GM12878 (cell line): ENCODE measurements at regions not wholly inside any gene's neighbourhood (a gene's known extent, or its start where the extent isn't known, plus 50 kb on each side); places are given as distances from the start of the nearest gene placed in this dataset.

Source experiments
- ATAC-seq: fragments of 200-7000 bp; cut with Tn5 transposase; 3 replicates; pipeline ENCODE4 v1.9.1; 2020; ENCODE audit warnings: mild to moderate bottlenecking, moderate library complexity
- BruUV-seq: library from RNA; stranded (reverse); fragments of 400-500 nt; replicated peaks from 2 replicates; lab custom pipeline; 2021; lab: Mats Ljungman, UMichigan
- CTCF ChIA-PET: fragments of 300-600 bp; sonication (Branson Sonifier 250); formaldehyde crosslinking; extraction: SDS; loops from one replicate; lab custom pipeline; 2021; ENCODE audit warnings: inconsistent platforms; lab: Yijun Ruan, JAX
- POLR2A ChIA-PET: fragments of 350-600 bp; formaldehyde crosslinking; extraction: SDS; loops from one replicate; lab custom pipeline; 2021; ENCODE audit warnings: inconsistent platforms; lab: Charles Lee
- RAD21 ChIA-PET: fragments of 300-600 bp; sonication (Branson Sonifier 250); formaldehyde crosslinking; loops from one replicate; lab custom pipeline; 2023; ENCODE audit warnings: antibody characterized with exemption; ENCODE audit not compliant: unreplicated experiment; lab: Charles Lee
- SMC1A ChIA-PET: fragments of 300-600 bp; sonication (Branson Sonifier 250); formaldehyde crosslinking; loops from one replicate; lab custom pipeline; 2023; ENCODE audit not compliant: unreplicated experiment, uncharacterized antibody; lab: Charles Lee
- DNase-seq: peaks from one replicate; pipeline ENCODE4 v3.0.0-alpha.2; 2011; ENCODE audit warnings: low read depth, low spot score
- FAIRE-seq: peaks from 3 replicates; lab custom pipeline; 2011; peaks lifted over from hg19 to GRCh38; lab: Jason Lieb, UNC
- H2AFZ ChIP-seq: 2 replicates; pipeline ENCODE4 v1.6.0; 2011; ENCODE audit warnings: low read depth, low read length, control low read depth; ENCODE audit not compliant: control insufficient read depth
- H3K27ac ChIP-seq: 2 replicates; pipeline ENCODE4 v1.5.1; 2011; ENCODE audit warnings: control low read depth; ENCODE audit not compliant: control insufficient read depth, insufficient read depth
- H3K27me3 ChIP-seq, 2 experiments: replicated peaks in 1 of 2; 2 replicates each; pipeline versions ENCODE4 v1.6.0 to v1.6.1; 2011; ENCODE audit warnings: low read length in 1 of 2; ENCODE audit not compliant: control insufficient read depth in 2 of 2, insufficient read depth in 2 of 2
- H3K36me3 ChIP-seq, 2 experiments: 2 replicates each; pipeline ENCODE4 v1.5.1; 2011; ENCODE audit warnings: low read length in 1 of 2; ENCODE audit not compliant: control insufficient read depth in 2 of 2, insufficient read depth in 2 of 2
- H3K4me1 ChIP-seq: 2 replicates; pipeline ENCODE4 v1.6.1; 2011; ENCODE audit warnings: mild to moderate bottlenecking, low read length, moderate library complexity, mixed read lengths; ENCODE audit not compliant: control insufficient read depth, insufficient read depth
- H3K4me2 ChIP-seq: 2 replicates; pipeline ENCODE4 v1.6.0; 2011; ENCODE audit warnings: control low read depth; ENCODE audit not compliant: control insufficient read depth, insufficient read depth
- H3K4me3 ChIP-seq: fragments of 200-600 bp; sonication (generic); 2 replicates; pipeline ENCODE4 v1.5.1; 2016
- H3K79me2 ChIP-seq: 2 replicates; pipeline ENCODE4 v1.6.0; 2011; ENCODE audit warnings: low read length; ENCODE audit not compliant: control insufficient read depth, insufficient read depth
- H3K9ac ChIP-seq: 2 replicates; pipeline ENCODE4 v1.8.0; 2011; ENCODE audit warnings: low read length, control low read depth, mixed read lengths; ENCODE audit not compliant: control insufficient read depth, insufficient read depth
- H3K9me3 ChIP-seq: replicated peaks from 3 replicates; pipeline ENCODE4 v1.5.1; 2011; ENCODE audit warnings: mild to moderate bottlenecking, low read length; ENCODE audit not compliant: control insufficient read depth, insufficient read depth
- H4K20me1 ChIP-seq: 2 replicates; pipeline ENCODE4 v1.6.0; 2011; ENCODE audit not compliant: control insufficient read depth, insufficient read depth
- EGR1 ChIP-seq, 2 experiments: IDR thresholded peaks; 1 replicate in 1 of 2; 2 replicates in 1 of 2; pipeline ENCODE4 v1.6.1; 2011 to 2012; ENCODE audit warnings: low read depth in 2 of 2, low read length in 2 of 2, borderline replicate concordance in 1 of 2, mild to moderate bottlenecking in 1 of 2, moderate library complexity in 1 of 2
- KAT2A ChIP-seq: conservative IDR thresholded peaks from 2 replicates; pipeline ENCODE4 v1.6.1; 2011; ENCODE audit warnings: low read depth, low read length; ENCODE audit not compliant: control insufficient read depth
- MTA2 ChIP-seq: fragments of 450-650 bp; IDR thresholded peaks from 2 replicates; pipeline ENCODE4 v1.6.1; 2016; ENCODE audit warnings: low read depth, mild to moderate bottlenecking, moderate library complexity
- MXI1 ChIP-seq: fragments of 150-350 bp; IDR thresholded peaks from 2 replicates; pipeline ENCODE4 v1.6.1; 2011; ENCODE audit warnings: low read depth, mild to moderate bottlenecking, inconsistent platforms, low read length, improper control_type of control experiment
- MYC ChIP-seq: IDR thresholded peaks from 2 replicates; pipeline ENCODE4 v1.6.1; 2011; ENCODE audit warnings: mild to moderate bottlenecking, low read length, moderate library complexity, inconsistent platforms; ENCODE audit not compliant: insufficient read depth, insufficient replicate concordance, insufficient read length, severe bottlenecking
- NFIC ChIP-seq: IDR thresholded peaks from 2 replicates; pipeline ENCODE4 v1.6.1; 2012; ENCODE audit warnings: low read depth, mild to moderate bottlenecking, inconsistent platforms, low read length, moderate library complexity
- RUNX3 ChIP-seq: IDR thresholded peaks from 2 replicates; pipeline ENCODE4 v1.6.1; 2012; ENCODE audit warnings: low read length, inconsistent platforms
- STAT3 ChIP-seq: IDR thresholded peaks from 2 replicates; pipeline ENCODE4 v1.6.1; 2011; ENCODE audit warnings: low read depth, low read length, improper control_type of control experiment
- TCF7 ChIP-seq: IDR thresholded peaks from 2 replicates; pipeline ENCODE4 v1.6.1; 2014; ENCODE audit warnings: antibody characterized with exemption, borderline replicate concordance
- ZNF384 ChIP-seq: IDR thresholded peaks from 2 replicates; pipeline ENCODE4 v1.6.1; 2012; ENCODE audit warnings: low read depth, mild to moderate bottlenecking, low read length, improper control_type of control experiment, borderline replicate concordance
- ZZZ3 ChIP-seq: IDR thresholded peaks from 2 replicates; pipeline ENCODE4 v1.6.1; 2011; ENCODE audit warnings: low read depth; ENCODE audit not compliant: control insufficient read depth, insufficient read length
- WGBS: methylation state at CpG from one replicate; pipeline ENCODE4 v1.1.6; 2016; ENCODE audit warnings: low lambda C conversion rate; ENCODE audit not compliant: insufficient replicate concordance, insufficient coverage; ENCODE audit errors: missing lambda C conversion rate; 5-methylcytosine and 5-hydroxymethylcytosine counted together
- in situ Hi-C: fragments of 300-500 bp; cut with MboI; formaldehyde crosslinking; loops from 9 replicates; pipeline ENCODE4 v1.14.3; 2018; ENCODE audit warnings: mixed read lengths
- intact Hi-C: fragments of 100-400 bp; cut with micrococcal nuclease; formaldehyde crosslinking; loops from one replicate; pipeline ENCODE4 v1.14.2; 2022; ENCODE audit not compliant: unreplicated experiment
- TF ChIP-seq, protein P1 (sequence below): fragments of 450-650 bp; IDR thresholded peaks from 2 replicates; pipeline ENCODE4 v1.6.1; 2017; ENCODE audit warnings: mild to moderate bottlenecking, moderate library complexity
- TF ChIP-seq, protein P2 (sequence below): fragments of 450-650 bp; IDR thresholded peaks from 2 replicates; pipeline ENCODE4 v1.6.1; 2017; ENCODE audit warnings: mild to moderate bottlenecking, low read depth, inconsistent platforms; ENCODE audit not compliant: poor library complexity, severe bottlenecking
- TF ChIP-seq, protein P3 (sequence below): IDR thresholded peaks from 2 replicates; pipeline ENCODE4 v1.6.1; 2012; ENCODE audit warnings: low read depth, low read length, improper control_type of control experiment

DNA sequence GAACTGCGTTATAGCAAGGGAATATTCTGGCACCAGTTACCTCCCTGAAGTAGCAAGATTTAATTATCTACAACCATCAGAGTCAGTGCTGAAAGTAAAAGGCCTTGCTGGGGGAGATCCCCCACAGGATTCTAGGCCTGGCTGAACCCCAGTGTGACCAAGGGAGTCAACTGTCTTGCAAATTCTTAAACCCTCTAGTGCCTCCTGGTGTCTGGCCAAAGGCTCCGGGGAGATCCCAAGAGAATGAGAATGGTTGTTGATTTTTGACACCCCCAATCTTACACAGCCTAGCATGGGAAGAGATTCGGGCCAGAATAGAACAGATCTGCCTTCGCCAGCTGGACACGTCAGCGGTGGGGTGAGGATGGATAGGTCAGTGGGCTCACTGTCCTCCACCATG, 179.4 kb downstream of the ERMARD start:
- Histone ChIP-seq H3K36me3 (no peaks in the 10 kb centered on the region), H3K79me2 (no peaks in the 10 kb centered on the region), H3K27me3 (no peaks in the 10 kb centered on the region), H2AFZ (no peak overlapping the region), H3K27ac (no peak overlapping the region), H3K4me1 (no peaks in the 10 kb centered on the region), H3K4me2 (no peak overlapping the region), H4K20me1 (no peaks in the 10 kb centered on the region), H3K9me3 (no peaks in the 10 kb centered on the region; the same call in 2 of the 3 replicates), H3K4me3 (no peak overlapping the region), H3K9ac (no peak overlapping the region)
- WGBS: 74% methylated on average over 6 of the region's 6 CpGs
- ChIA-PET SMC1A (no interaction called here), CTCF (no interaction called here), POLR2A (no interaction called here), RAD21 (no interaction called here)
- DNase-seq (no peak), ATAC-seq (no peak), FAIRE-seq (no peak)
- no TSS peak for BruUV-seq
- in situ Hi-C loops: no loop called here
- intact Hi-C loops: no loop called here
- TF ChIP-seq MXI1: no peak
- no peak for TF ChIP-seq EGR1 (IDR thresholded peaks at IDR 0.05; ENCODE audit: borderline replicate concordance in 1 of 2, low read depth in 2 of 2, low read length in 2 of 2)
- TF ChIP-seq ZNF384: no peak
- TF ChIP-seq, protein P1, sequence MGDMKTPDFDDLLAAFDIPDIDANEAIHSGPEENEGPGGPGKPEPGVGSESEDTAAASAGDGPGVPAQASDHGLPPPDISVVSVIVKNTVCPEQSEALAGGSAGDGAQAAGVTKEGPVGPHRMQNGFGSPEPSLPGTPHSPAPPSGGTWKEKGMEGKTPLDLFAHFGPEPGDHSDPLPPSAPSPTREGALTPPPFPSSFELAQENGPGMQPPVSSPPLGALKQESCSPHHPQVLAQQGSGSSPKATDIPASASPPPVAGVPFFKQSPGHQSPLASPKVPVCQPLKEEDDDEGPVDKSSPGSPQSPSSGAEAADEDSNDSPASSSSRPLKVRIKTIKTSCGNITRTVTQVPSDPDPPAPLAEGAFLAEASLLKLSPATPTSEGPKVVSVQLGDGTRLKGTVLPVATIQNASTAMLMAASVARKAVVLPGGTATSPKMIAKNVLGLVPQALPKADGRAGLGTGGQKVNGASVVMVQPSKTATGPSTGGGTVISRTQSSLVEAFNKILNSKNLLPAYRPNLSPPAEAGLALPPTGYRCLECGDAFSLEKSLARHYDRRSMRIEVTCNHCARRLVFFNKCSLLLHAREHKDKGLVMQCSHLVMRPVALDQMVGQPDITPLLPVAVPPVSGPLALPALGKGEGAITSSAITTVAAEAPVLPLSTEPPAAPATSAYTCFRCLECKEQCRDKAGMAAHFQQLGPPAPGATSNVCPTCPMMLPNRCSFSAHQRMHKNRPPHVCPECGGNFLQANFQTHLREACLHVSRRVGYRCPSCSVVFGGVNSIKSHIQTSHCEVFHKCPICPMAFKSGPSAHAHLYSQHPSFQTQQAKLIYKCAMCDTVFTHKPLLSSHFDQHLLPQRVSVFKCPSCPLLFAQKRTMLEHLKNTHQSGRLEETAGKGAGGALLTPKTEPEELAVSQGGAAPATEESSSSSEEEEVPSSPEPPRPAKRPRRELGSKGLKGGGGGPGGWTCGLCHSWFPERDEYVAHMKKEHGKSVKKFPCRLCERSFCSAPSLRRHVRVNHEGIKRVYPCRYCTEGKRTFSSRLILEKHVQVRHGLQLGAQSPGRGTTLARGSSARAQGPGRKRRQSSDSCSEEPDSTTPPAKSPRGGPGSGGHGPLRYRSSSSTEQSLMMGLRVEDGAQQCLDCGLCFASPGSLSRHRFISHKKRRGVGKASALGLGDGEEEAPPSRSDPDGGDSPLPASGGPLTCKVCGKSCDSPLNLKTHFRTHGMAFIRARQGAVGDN: no peak
- TF ChIP-seq MYC: no peak
- TF ChIP-seq ZZZ3: no peak
- TF ChIP-seq STAT3: no peak
- no peak for TF ChIP-seq RUNX3
- TF ChIP-seq, protein P2, sequence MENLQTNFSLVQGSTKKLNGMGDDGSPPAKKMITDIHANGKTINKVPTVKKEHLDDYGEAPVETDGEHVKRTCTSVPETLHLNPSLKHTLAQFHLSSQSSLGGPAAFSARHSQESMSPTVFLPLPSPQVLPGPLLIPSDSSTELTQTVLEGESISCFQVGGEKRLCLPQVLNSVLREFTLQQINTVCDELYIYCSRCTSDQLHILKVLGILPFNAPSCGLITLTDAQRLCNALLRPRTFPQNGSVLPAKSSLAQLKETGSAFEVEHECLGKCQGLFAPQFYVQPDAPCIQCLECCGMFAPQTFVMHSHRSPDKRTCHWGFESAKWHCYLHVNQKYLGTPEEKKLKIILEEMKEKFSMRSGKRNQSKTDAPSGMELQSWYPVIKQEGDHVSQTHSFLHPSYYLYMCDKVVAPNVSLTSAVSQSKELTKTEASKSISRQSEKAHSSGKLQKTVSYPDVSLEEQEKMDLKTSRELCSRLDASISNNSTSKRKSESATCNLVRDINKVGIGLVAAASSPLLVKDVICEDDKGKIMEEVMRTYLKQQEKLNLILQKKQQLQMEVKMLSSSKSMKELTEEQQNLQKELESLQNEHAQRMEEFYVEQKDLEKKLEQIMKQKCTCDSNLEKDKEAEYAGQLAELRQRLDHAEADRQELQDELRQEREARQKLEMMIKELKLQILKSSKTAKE: no peak
- TF ChIP-seq TCF7: no peak
- no peak for TF ChIP-seq KAT2A
- no peak for TF ChIP-seq MTA2
- TF ChIP-seq NFIC: no peak
- TF ChIP-seq, protein P3, sequence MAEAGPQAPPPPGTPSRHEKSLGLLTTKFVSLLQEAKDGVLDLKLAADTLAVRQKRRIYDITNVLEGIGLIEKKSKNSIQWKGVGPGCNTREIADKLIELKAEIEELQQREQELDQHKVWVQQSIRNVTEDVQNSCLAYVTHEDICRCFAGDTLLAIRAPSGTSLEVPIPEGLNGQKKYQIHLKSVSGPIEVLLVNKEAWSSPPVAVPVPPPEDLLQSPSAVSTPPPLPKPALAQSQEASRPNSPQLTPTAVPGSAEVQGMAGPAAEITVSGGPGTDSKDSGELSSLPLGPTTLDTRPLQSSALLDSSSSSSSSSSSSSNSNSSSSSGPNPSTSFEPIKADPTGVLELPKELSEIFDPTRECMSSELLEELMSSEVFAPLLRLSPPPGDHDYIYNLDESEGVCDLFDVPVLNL: no peak
